ENCODE measurements at regions not wholly inside any gene's neighbourhood (a gene's known extent, or its start where the extent isn't known, plus 50 kb on each side); places are given as distances from the start of the nearest gene placed in this dataset.

DNA sequence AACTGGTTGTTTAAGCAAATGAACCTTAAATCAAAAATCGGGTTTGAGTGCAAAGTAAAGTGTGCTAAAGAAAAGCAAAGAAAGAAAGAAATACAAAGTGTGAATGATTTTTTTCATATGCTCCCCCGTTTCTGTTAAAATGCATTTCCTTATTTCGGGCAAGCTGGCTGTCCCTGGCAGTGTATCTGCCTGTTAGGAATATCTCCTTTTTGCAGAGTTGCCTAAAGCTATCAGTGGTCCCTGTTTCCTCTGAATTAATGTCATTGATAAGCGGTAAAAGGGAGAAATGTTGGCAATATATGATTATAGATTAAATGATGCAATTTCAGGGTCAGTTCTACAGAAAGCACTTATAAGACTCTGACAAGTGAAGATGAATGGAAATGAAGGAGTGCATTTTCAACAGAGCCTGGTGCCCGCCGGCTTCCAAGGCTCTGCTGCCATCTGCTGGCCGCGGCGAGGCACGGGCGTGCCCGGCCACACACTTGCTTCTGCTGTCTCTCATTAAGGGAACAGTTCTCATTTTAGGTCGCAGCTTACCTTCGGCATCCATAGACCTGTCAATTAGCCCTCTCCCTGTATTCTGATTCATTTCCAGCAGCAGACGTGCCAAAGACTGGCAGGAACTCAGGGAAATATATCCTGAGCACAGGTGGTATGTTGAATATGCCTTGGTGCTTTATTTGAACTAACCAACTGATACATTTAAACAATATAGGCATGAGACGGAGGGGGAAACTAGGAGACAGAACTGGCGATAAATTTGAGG lies 381.9 kb downstream of the C6orf118 start:
- no peaks in the 10 kb centered on the region for H3K9me3 Mint-ChIP-seq (ENCODE audit: unreplicated experiment)
- H3K4me3 ChIP-seq (ENCODE audit: low read depth, low read length): no peak overlapping the region

DNA sequence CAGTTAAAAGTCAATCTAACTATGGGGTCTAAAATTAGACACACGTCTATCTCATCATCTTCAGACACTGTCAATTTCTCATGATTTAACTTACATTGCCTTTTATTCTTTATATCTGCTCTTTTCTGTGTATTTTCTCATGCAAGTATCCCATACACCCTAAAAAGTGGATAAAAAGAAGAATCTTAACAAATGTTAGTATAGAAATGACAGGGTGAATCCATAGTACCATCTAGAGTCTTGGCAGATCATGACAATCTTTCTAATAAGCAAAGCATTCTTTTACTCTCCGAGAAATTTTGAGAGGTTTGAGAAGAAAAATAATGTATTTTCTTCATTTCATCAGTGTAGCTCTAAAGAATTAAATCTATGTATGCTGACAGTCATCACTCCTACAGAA lies 382.7 kb downstream of the C6orf118 start:
- no peak for TF ChIP-seq CTCF (IDR thresholded peaks at IDR 0.05; ENCODE audit: insufficient read depth in 1 of 2, low read depth in 1 of 2, low read length in 1 of 2, severe bottlenecking in 1 of 2, unreplicated experiment in 1 of 2)
- no peak overlapping the region for H3K27ac Mint-ChIP-seq (ENCODE audit: unreplicated experiment)
- no peaks in the 10 kb centered on the region for H3K4me1 Mint-ChIP-seq (ENCODE audit: low read depth, unreplicated experiment)
- Histone ChIP-seq H3K9me3 (no peaks in the 10 kb centered on the region), H3K4me3 (ENCODE audit: low read depth, low read length) (no peak overlapping the region), H3K27me3 (replicated peaks; ENCODE audit: control insufficient read depth, insufficient read depth, low read length) (no peaks in the 10 kb centered on the region), H3K4me1 (no peaks in the 10 kb centered on the region), H3K36me3 (ENCODE audit: control insufficient read depth, insufficient read depth, low read length) (no peaks in the 10 kb centered on the region)
- BruUV-seq (replicated peaks): no TSS peak
- CTCF ChIA-PET: no interaction called here
- H3K9me3 Mint-ChIP-seq (ENCODE audit: unreplicated experiment): no peaks in the 10 kb centered on the region
- intact Hi-C loops (cut with micrococcal nuclease; ENCODE audit: unreplicated experiment): loop anchor here (1.0 to 10.0 kb wide), 4 partner anchors 319 to 1502 kb away; no protein-coding TSS in a partner anchor
- no peak overlapping the region for H3K4me3 Mint-ChIP-seq (ENCODE audit: unreplicated experiment)
- no peak for DNase-seq
- POLR2A ChIA-PET: no interaction called here
- no peaks in the 10 kb centered on the region for H3K27me3 Mint-ChIP-seq (ENCODE audit: insufficient read depth, unreplicated experiment)
- no peaks in the 10 kb centered on the region for H3K36me3 Mint-ChIP-seq (ENCODE audit: insufficient read depth, unreplicated experiment)

More for the DNA sequence above, 381.9 kb downstream of the C6orf118 start:
- no peaks in the 10 kb centered on the region for H3K36me3 ChIP-seq (ENCODE audit: control insufficient read depth, insufficient read depth, low read length)
- no peaks in the 10 kb centered on the region for H3K36me3 Mint-ChIP-seq (ENCODE audit: insufficient read depth, unreplicated experiment)
- no peaks in the 10 kb centered on the region for H3K27me3 ChIP-seq (replicated peaks; ENCODE audit: control insufficient read depth, insufficient read depth, low read length)
- no peaks in the 10 kb centered on the region for H3K4me1 ChIP-seq
- peak; percentile 42 to 76 for DNase-seq
- intact Hi-C loops (cut with micrococcal nuclease; ENCODE audit: unreplicated experiment): loop anchor here (1.0 to 10.0 kb wide), 4 partner anchors 318 to 1503 kb away; no protein-coding TSS in a partner anchor
- no peaks in the 10 kb centered on the region for H3K4me1 Mint-ChIP-seq (ENCODE audit: low read depth, unreplicated experiment)
- BruUV-seq (replicated peaks): no TSS peak
- CTCF ChIA-PET: interaction anchor here (0.7 kb wide), 1 partner anchor 1357 kb away, joined by 3 read pairs; no protein-coding TSS in a partner anchor
- H3K4me3 Mint-ChIP-seq (ENCODE audit: unreplicated experiment): no peak overlapping the region
- POLR2A ChIA-PET: no interaction called here
- no peaks in the 10 kb centered on the region for H3K27me3 Mint-ChIP-seq (ENCODE audit: insufficient read depth, unreplicated experiment)
- TF ChIP-seq CTCF (IDR thresholded peaks at IDR 0.05; ENCODE audit: insufficient read depth in 1 of 2, low read depth in 1 of 2, low read length in 1 of 2, severe bottlenecking in 1 of 2, unreplicated experiment in 1 of 2): peak; percentile 86 to 95
- H3K9me3 ChIP-seq: no peaks in the 10 kb centered on the region
- no peak overlapping the region for H3K27ac Mint-ChIP-seq (ENCODE audit: unreplicated experiment)

DNA sequence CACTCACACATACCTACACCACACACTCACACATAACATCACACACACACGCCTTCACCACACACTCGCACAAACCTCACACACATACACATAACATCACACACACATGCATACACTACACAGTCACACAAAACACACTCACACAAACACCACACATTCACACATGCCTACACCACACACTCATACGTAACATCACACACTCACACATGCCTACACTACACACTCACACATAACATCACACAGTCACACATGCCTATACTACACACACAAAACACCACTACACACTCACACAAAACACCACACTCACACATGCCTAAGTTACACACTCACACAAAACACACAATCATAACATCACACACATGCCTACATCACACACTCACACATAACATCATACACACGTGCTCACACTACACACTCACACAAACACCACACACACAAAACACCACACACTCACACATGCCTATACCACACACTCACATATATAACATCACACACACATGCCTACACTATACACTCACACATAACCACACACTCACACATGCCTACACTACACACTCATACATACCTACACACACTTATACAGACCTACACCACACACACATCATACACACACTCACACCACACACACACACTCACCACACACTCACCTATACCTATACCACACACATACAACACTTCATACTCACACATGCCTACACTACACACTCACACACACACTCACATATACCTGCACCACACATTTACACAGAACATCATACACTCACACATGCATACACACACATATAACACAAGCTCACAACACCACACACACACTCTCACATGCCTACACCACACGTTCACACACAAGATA lies 383.5 kb downstream of the C6orf118 start:
- no TSS peak for BruUV-seq (replicated peaks)
- Mint-ChIP-seq H3K4me1 (ENCODE audit: low read depth, unreplicated experiment) (no peaks in the 10 kb centered on the region), H3K9me3 (ENCODE audit: unreplicated experiment) (no peaks in the 10 kb centered on the region), H3K27ac (ENCODE audit: unreplicated experiment) (no peak overlapping the region), H3K36me3 (ENCODE audit: insufficient read depth, unreplicated experiment) (no peaks in the 10 kb centered on the region), H3K4me3 (ENCODE audit: unreplicated experiment) (no peak overlapping the region), H3K27me3 (ENCODE audit: insufficient read depth, unreplicated experiment) (no peaks in the 10 kb centered on the region)
- ChIA-PET CTCF (no interaction called here), POLR2A (no interaction called here)
- Histone ChIP-seq H3K4me1 (no peaks in the 10 kb centered on the region), H3K4me3 (ENCODE audit: low read depth, low read length) (no peak overlapping the region), H3K36me3 (ENCODE audit: control insufficient read depth, insufficient read depth, low read length) (no peaks in the 10 kb centered on the region), H3K27me3 (replicated peaks; ENCODE audit: control insufficient read depth, insufficient read depth, low read length) (no peaks in the 10 kb centered on the region), H3K9me3 (no peaks in the 10 kb centered on the region)
- intact Hi-C loops (cut with micrococcal nuclease; ENCODE audit: unreplicated experiment): loop anchor here (10.0 kb wide), 2 partner anchors 431 to 1501 kb away; no protein-coding TSS in a partner anchor
- DNase-seq: no peak
- no peak for TF ChIP-seq CTCF (IDR thresholded peaks at IDR 0.05; ENCODE audit: insufficient read depth in 1 of 2, low read depth in 1 of 2, low read length in 1 of 2, severe bottlenecking in 1 of 2, unreplicated experiment in 1 of 2)

All from Caco-2 (cell line).